ENCODE measurements at regions not wholly inside any gene's neighbourhood (a gene's known extent, or its start where the extent isn't known, plus 50 kb on each side); places are given as distances from the start of the nearest gene placed in this dataset.
"Not testable (repeated sequence)": the region's sequence is repeated elsewhere in the genome, so short reads cannot be mapped to it uniquely, and the experiment has no call there.

DNA sequence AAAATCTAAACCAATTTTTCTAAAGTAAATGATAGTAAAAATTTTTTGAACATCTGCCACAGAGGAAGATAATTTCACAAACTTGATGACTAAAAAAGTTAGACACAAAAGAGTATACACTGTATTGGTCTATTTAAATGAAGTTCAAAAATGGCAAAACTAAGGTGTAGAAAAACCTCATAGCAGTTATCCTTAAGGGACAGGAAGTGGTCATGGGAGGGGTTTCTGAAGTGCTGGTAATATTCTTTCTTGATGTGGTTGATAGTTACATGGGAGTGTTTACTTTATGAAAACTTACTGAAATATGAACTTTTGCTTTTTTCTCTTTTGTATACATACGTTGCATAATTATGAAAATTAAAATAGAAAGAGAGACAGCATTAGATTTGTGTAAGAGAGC lies 64.1 kb upstream of the POTED start:
- not testable (repeated sequence) for TF ChIP-seq SUZ12 (IDR thresholded peaks at IDR 0.05; ENCODE audit: extremely low read depth, insufficient read depth, insufficient read length); ZNF274 (IDR thresholded peaks at IDR 0.05; ENCODE audit: low read depth, low read length)
